ENCODE measurements at regions not wholly inside any gene's neighbourhood (a gene's known extent, or its start where the extent isn't known, plus 50 kb on each side); places are given as distances from the start of the nearest gene placed in this dataset.

DNA sequence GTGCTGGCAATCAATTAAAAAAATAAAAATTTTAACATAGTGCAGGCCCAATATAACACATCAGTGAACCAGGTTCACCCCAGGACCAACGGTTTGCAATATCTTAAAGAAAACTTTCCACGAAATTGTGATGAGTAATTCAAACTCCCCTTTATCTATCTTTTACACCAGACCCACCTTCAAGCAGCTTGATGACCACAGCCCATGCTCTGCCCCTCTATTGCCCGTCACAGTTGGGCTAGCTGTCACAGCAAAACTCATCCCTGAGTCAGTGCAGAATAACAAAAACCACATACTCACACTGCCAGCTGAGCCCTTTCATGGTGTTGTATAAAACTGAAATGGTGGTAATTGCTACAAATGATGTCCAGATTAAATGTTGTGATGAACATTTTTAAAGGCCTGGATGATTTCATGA lies 112.5 kb upstream of the CREB1 start:
- TF ChIP-seq, protein P1, sequence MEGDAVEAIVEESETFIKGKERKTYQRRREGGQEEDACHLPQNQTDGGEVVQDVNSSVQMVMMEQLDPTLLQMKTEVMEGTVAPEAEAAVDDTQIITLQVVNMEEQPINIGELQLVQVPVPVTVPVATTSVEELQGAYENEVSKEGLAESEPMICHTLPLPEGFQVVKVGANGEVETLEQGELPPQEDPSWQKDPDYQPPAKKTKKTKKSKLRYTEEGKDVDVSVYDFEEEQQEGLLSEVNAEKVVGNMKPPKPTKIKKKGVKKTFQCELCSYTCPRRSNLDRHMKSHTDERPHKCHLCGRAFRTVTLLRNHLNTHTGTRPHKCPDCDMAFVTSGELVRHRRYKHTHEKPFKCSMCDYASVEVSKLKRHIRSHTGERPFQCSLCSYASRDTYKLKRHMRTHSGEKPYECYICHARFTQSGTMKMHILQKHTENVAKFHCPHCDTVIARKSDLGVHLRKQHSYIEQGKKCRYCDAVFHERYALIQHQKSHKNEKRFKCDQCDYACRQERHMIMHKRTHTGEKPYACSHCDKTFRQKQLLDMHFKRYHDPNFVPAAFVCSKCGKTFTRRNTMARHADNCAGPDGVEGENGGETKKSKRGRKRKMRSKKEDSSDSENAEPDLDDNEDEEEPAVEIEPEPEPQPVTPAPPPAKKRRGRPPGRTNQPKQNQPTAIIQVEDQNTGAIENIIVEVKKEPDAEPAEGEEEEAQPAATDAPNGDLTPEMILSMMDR (conservative IDR thresholded peaks at IDR 0.05; ENCODE audit: low read depth, low read length) = no peak
- TF ChIP-seq MXI1 (IDR thresholded peaks at IDR 0.05; ENCODE audit: borderline replicate concordance, low read depth, low read length) (no peak), POLR2A (IDR thresholded peaks at IDR 0.05; ENCODE audit: low read depth, low read length) (no peak), RFX5 (IDR thresholded peaks at IDR 0.05; ENCODE audit: low read depth, low read length) (no peak)
- TF ChIP-seq, protein P2, sequence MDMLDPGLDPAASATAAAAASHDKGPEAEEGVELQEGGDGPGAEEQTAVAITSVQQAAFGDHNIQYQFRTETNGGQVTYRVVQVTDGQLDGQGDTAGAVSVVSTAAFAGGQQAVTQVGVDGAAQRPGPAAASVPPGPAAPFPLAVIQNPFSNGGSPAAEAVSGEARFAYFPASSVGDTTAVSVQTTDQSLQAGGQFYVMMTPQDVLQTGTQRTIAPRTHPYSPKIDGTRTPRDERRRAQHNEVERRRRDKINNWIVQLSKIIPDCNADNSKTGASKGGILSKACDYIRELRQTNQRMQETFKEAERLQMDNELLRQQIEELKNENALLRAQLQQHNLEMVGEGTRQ (IDR thresholded peaks at IDR 0.05; ENCODE audit: low read depth, low read length) = no peak

All from IMR-90 (cell line).